ENCODE measurements at regions not wholly inside any gene's neighbourhood (a gene's known extent, or its start where the extent isn't known, plus 50 kb on each side); places are given as distances from the start of the nearest gene placed in this dataset.

GRCh38 chr14:56959869-56960268 is 149.6 kb upstream of the OTX2 start:
- ATAC-seq (no peak), DNase-seq (no peak)
- Histone ChIP-seq H3K4me1 (no peaks in the 10 kb centered on the region), H3K27me3 (no peaks in the 10 kb centered on the region), H3K4me3 (no peak overlapping the region), H3K36me3 (no peaks in the 10 kb centered on the region), H3K27ac (no peak overlapping the region), H3K9me3 (no peaks in the 10 kb centered on the region)
- in situ Hi-C loops (cut with MboI; ENCODE audit: low sequenced_read_pairs in 4 of 4), result no loop called here
- intact Hi-C loops (cut with DNase I; ENCODE audit: low total_unique reads), result no loop called here
- TF ChIP-seq POLR2A (IDR thresholded peaks at IDR 0.05), result no peak
- TF ChIP-seq, protein P1, sequence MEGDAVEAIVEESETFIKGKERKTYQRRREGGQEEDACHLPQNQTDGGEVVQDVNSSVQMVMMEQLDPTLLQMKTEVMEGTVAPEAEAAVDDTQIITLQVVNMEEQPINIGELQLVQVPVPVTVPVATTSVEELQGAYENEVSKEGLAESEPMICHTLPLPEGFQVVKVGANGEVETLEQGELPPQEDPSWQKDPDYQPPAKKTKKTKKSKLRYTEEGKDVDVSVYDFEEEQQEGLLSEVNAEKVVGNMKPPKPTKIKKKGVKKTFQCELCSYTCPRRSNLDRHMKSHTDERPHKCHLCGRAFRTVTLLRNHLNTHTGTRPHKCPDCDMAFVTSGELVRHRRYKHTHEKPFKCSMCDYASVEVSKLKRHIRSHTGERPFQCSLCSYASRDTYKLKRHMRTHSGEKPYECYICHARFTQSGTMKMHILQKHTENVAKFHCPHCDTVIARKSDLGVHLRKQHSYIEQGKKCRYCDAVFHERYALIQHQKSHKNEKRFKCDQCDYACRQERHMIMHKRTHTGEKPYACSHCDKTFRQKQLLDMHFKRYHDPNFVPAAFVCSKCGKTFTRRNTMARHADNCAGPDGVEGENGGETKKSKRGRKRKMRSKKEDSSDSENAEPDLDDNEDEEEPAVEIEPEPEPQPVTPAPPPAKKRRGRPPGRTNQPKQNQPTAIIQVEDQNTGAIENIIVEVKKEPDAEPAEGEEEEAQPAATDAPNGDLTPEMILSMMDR (IDR thresholded peaks at IDR 0.05 in 4 of 5, conservative IDR thresholded peaks at IDR 0.05 in 1 of 5), result no peak

- TF ChIP-seq, protein P1 (IDR thresholded peaks at IDR 0.05 in 4 of 5, conservative IDR thresholded peaks at IDR 0.05 in 1 of 5), result no peak
- TF ChIP-seq POLR2A (IDR thresholded peaks at IDR 0.05), result no peak
- intact Hi-C loops (cut with DNase I; ENCODE audit: low total_unique reads) (no loop called here), in situ Hi-C loops (cut with MboI; ENCODE audit: low sequenced_read_pairs in 4 of 4) (no loop called here)
- H3K4me3 ChIP-seq, result no peak overlapping the region
- no peaks in the 10 kb centered on the region for H3K27me3 ChIP-seq
- H3K36me3 ChIP-seq, result no peaks in the 10 kb centered on the region
- DNase-seq (no peak), ATAC-seq (no peak)
- H3K27ac ChIP-seq, result no peak overlapping the region
- no peaks in the 10 kb centered on the region for H3K9me3 ChIP-seq
- H3K4me1 ChIP-seq, result no peaks in the 10 kb centered on the region
Observed at GRCh38 chr14:56959121-56959520, 148.8 kb upstream of the OTX2 start.

DNA sequence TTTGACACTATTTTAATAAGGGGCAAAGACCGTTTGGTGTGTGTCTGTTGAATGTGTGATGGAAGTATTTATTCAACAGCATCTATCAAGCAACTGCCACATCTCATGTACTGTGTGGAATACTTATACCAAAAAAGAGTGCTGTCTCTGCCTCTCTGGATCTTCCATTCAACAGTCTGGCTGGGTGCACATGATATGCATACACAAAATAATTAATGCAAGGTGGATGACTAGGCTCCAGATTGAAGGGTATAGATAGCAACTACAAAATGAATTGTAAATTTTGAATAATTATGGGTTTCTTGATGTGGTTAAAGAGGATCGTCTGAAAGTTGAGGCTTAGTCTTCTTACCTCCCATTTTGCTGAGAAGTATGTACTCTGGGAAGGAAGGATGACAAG is 145.9 kb upstream of the OTX2 start:
- TF ChIP-seq POLR2A (IDR thresholded peaks at IDR 0.05), result no peak
- TF ChIP-seq, protein P1 (IDR thresholded peaks at IDR 0.05 in 4 of 5, conservative IDR thresholded peaks at IDR 0.05 in 1 of 5), result no peak
- ATAC-seq, result no peak

DNA sequence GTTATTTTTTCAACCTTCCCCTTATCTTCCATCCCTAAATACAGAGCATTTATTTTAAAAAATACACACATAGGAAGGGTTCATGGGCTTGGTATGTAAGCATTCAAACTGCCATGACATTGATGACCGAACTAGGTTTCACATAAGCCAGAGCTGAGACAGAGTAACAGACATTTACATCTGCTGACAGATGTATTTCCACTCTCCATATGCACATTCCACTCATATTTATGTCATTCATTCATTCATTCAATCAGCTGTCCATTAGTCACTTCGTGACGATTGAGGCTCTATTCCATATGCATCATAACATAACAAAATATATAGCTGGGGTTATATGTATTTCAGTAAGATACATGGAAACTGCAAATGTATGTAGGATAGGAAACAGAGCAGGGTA is 145.5 kb upstream of the OTX2 start:
- in situ Hi-C loops (cut with MboI; ENCODE audit: low sequenced_read_pairs in 4 of 4) (no loop called here), intact Hi-C loops (cut with DNase I; ENCODE audit: low total_unique reads) (no loop called here)
- no peak overlapping the region for H3K4me3 ChIP-seq
- DNase-seq (no peak), ATAC-seq (no peak)
- TF ChIP-seq, protein P1 (IDR thresholded peaks at IDR 0.05 in 4 of 5, conservative IDR thresholded peaks at IDR 0.05 in 1 of 5), result no peak
- no peak for TF ChIP-seq POLR2A (IDR thresholded peaks at IDR 0.05)
- no peaks in the 10 kb centered on the region for H3K9me3 ChIP-seq
- H3K27ac ChIP-seq, result no peak overlapping the region
- H3K4me1 ChIP-seq, result no peaks in the 10 kb centered on the region
- no peaks in the 10 kb centered on the region for H3K36me3 ChIP-seq
- no peaks in the 10 kb centered on the region for H3K27me3 ChIP-seq

More for the DNA sequence above, 145.9 kb upstream of the OTX2 start:
- intact Hi-C loops (cut with DNase I; ENCODE audit: low total_unique reads) (no loop called here), in situ Hi-C loops (cut with MboI; ENCODE audit: low sequenced_read_pairs in 4 of 4) (no loop called here)
- H3K36me3 ChIP-seq, result no peaks in the 10 kb centered on the region
- no peak overlapping the region for H3K4me3 ChIP-seq
- no peak overlapping the region for H3K27ac ChIP-seq
- no peaks in the 10 kb centered on the region for H3K9me3 ChIP-seq
- DNase-seq, result no peak
- H3K27me3 ChIP-seq, result no peaks in the 10 kb centered on the region
- no peaks in the 10 kb centered on the region for H3K4me1 ChIP-seq

GRCh38 chr14:56953884-56954283 is 143.6 kb upstream of the OTX2 start:
- ATAC-seq (no peak), DNase-seq (no peak)
- intact Hi-C loops (cut with DNase I; ENCODE audit: low total_unique reads), result no loop called here
- TF ChIP-seq POLR2A (IDR thresholded peaks at IDR 0.05), result no peak
- TF ChIP-seq, protein P1 (IDR thresholded peaks at IDR 0.05 in 4 of 5, conservative IDR thresholded peaks at IDR 0.05 in 1 of 5), result no peak
- no peaks in the 10 kb centered on the region for H3K9me3 ChIP-seq
- H3K27ac ChIP-seq, result no peak overlapping the region
- H3K4me3 ChIP-seq, result no peak overlapping the region
- H3K27me3 ChIP-seq, result no peaks in the 10 kb centered on the region
- H3K36me3 ChIP-seq, result no peaks in the 10 kb centered on the region
- in situ Hi-C loops (cut with MboI; ENCODE audit: low sequenced_read_pairs in 4 of 4), result no loop called here
- no peaks in the 10 kb centered on the region for H3K4me1 ChIP-seq

All from gastrocnemius medialis (tissue), 4 donors.